ENCODE measurements at regions not wholly inside any gene's neighbourhood (a gene's known extent, or its start where the extent isn't known, plus 50 kb on each side); places are given as distances from the start of the nearest gene placed in this dataset.

GRCh38 chr5:155082401-155082800 is 68.8 kb downstream of the KIF4B start:
- TF ChIP-seq CTCF (conservative IDR thresholded peaks at IDR 0.05; ENCODE audit: low read depth, low read length), result no peak
- peak; percentile 40 for DNase-seq (ENCODE audit: low read depth)
- no peak overlapping the region for H3K4me3 ChIP-seq (ENCODE audit: low read length)

GRCh38 chr5:155085282-155085989 is 71.9 kb downstream of the KIF4B start:
- H3K4me3 ChIP-seq (ENCODE audit: low read length), result no peak overlapping the region
- no peak for TF ChIP-seq CTCF (conservative IDR thresholded peaks at IDR 0.05; ENCODE audit: low read depth, low read length)
- no peak for DNase-seq (ENCODE audit: low read depth)

GRCh38 chr5:155087036-155087435 is 73.5 kb downstream of the KIF4B start:
- TF ChIP-seq CTCF (conservative IDR thresholded peaks at IDR 0.05; ENCODE audit: low read depth, low read length), result no peak
- DNase-seq (ENCODE audit: low read depth), result no peak
- no peak overlapping the region for H3K4me3 ChIP-seq (ENCODE audit: low read length)

GRCh38 chr5:155088811-155089210 is 75.3 kb downstream of the KIF4B start:
- no peak overlapping the region for H3K4me3 ChIP-seq (ENCODE audit: low read length)
- no peak for TF ChIP-seq CTCF (conservative IDR thresholded peaks at IDR 0.05; ENCODE audit: low read depth, low read length)
- DNase-seq (ENCODE audit: low read depth), result no peak

GRCh38 chr5:155089643-155090042 is 76.1 kb downstream of the KIF4B start:
- no peak for TF ChIP-seq CTCF (conservative IDR thresholded peaks at IDR 0.05; ENCODE audit: low read depth, low read length)
- H3K4me3 ChIP-seq (ENCODE audit: low read length), result no peak overlapping the region
- DNase-seq (ENCODE audit: low read depth), result no peak

GRCh38 chr5:155091063-155091648 is 77.6 kb downstream of the KIF4B start:
- TF ChIP-seq CTCF (conservative IDR thresholded peaks at IDR 0.05; ENCODE audit: low read depth, low read length), result no peak
- peak; percentile 51 for DNase-seq (ENCODE audit: low read depth)
- no peak overlapping the region for H3K4me3 ChIP-seq (ENCODE audit: low read length)

Measured in retinal pigment epithelial cell (primary cell).